IMR-90 (cell line): ENCODE measurements at regions not wholly inside any gene's neighbourhood (a gene's known extent, or its start where the extent isn't known, plus 50 kb on each side); places are given as distances from the start of the nearest gene placed in this dataset.

Experiments
- CEBPB ChIP-seq: IDR thresholded peaks from 2 replicates; pipeline ENCODE4 v1.6.1; 2012; ENCODE audit warnings: low read depth, low read length, improper control_type of control experiment
- FOS ChIP-seq: fragments of 150-350 bp; IDR thresholded peaks from 2 replicates; pipeline ENCODE4 v1.6.1; 2016; ENCODE audit warnings: low read depth, low read length
- RFX5 ChIP-seq: IDR thresholded peaks from 2 replicates; pipeline ENCODE4 v1.8.0; 2012; ENCODE audit warnings: low read depth, mild to moderate bottlenecking, low read length, moderate library complexity
- SMC3 ChIP-seq: fragments of 150-350 bp; IDR thresholded peaks from 2 replicates; pipeline ENCODE4 v1.6.1; 2016; ENCODE audit warnings: low read depth, mild to moderate bottlenecking, antibody characterized with exemption, low read length, moderate library complexity
- TF ChIP-seq, protein P1 (sequence below): conservative IDR thresholded peaks from 2 replicates; pipeline ENCODE4 v1.5.1; 2012; ENCODE audit warnings: mild to moderate bottlenecking, low read depth, low read length, improper control_type of control experiment
- TF ChIP-seq, protein P2 (sequence below): fragments of 150-350 bp; IDR thresholded peaks from 2 replicates; pipeline ENCODE4 v1.6.1; 2017; ENCODE audit warnings: mild to moderate bottlenecking, antibody characterized with exemption, low read length, low read depth

DNA sequence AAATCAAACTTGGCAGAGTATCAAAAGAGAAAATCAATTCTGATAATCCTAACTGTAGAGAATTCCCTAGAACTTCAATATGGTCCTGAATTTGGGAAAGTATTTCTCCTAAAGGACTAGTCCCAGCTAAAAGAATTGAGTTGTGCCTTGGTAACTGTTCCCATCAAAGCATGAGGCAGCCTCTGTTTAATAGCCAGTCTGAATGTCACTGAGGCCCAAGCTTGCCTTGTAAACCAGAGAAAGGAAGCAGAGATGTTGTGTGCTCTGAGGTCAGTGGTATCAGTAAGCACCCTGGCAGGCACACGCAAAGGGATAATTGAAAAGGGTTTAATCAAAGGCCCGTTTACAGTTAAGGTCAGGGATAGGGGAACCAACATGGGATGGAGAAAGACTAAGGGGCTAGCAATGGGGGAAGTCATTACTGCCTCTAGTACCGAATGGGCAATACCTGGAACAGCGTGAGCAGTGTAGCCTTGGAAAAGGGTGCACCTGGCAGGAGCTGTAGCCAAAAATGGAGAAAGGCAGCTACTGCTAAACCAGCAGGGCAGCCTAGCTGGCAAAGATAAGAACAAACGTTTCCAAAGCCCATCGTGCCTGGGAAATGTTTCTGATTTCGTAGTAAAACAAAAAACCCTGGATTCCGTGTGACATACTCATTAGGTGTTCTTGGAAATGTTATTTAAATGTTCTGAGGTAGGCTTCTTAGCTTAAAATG lies 635.5 kb downstream of the PLPP3 start:
- TF ChIP-seq, protein P1, sequence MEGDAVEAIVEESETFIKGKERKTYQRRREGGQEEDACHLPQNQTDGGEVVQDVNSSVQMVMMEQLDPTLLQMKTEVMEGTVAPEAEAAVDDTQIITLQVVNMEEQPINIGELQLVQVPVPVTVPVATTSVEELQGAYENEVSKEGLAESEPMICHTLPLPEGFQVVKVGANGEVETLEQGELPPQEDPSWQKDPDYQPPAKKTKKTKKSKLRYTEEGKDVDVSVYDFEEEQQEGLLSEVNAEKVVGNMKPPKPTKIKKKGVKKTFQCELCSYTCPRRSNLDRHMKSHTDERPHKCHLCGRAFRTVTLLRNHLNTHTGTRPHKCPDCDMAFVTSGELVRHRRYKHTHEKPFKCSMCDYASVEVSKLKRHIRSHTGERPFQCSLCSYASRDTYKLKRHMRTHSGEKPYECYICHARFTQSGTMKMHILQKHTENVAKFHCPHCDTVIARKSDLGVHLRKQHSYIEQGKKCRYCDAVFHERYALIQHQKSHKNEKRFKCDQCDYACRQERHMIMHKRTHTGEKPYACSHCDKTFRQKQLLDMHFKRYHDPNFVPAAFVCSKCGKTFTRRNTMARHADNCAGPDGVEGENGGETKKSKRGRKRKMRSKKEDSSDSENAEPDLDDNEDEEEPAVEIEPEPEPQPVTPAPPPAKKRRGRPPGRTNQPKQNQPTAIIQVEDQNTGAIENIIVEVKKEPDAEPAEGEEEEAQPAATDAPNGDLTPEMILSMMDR: no peak
- no peak for TF ChIP-seq CEBPB
- no peak for TF ChIP-seq FOS
- no peak for TF ChIP-seq RFX5
- no peak for TF ChIP-seq SMC3
- TF ChIP-seq, protein P2, sequence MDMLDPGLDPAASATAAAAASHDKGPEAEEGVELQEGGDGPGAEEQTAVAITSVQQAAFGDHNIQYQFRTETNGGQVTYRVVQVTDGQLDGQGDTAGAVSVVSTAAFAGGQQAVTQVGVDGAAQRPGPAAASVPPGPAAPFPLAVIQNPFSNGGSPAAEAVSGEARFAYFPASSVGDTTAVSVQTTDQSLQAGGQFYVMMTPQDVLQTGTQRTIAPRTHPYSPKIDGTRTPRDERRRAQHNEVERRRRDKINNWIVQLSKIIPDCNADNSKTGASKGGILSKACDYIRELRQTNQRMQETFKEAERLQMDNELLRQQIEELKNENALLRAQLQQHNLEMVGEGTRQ: no peak
